Astrocyte (in vitro differentiated cells and primary cell): ENCODE measurements at regions not wholly inside any gene's neighbourhood (a gene's known extent, or its start where the extent isn't known, plus 50 kb on each side); places are given as distances from the start of the nearest gene placed in this dataset.

Experiments used
- DNase-seq: peaks from one replicate; pipeline ENCODE4 v3.0.0-alpha.2; 2010; ENCODE audit warnings: low read depth
- FAIRE-seq: peaks from 2 replicates; lab custom pipeline; 2011; peaks lifted over from hg19 to GRCh38; lab: Jason Lieb, UNC
- H2AFZ ChIP-seq: 2 replicates; pipeline ENCODE4 v1.6.0; 2012; ENCODE audit warnings: low read depth, low read length, inconsistent platforms
- H3K27ac ChIP-seq: 2 replicates; pipeline ENCODE4 v1.5.1; 2011; ENCODE audit warnings: low read depth, low read length, inconsistent platforms
- H3K27me3 ChIP-seq: 2 replicates; pipeline ENCODE4 v1.6.0; 2011; ENCODE audit warnings: low read length, inconsistent platforms; ENCODE audit not compliant: insufficient read depth
- H3K36me3 ChIP-seq: 2 replicates; pipeline ENCODE4 v1.5.1; 2011; ENCODE audit warnings: low read length, inconsistent platforms; ENCODE audit not compliant: insufficient read depth
- H3K4me1 ChIP-seq: 2 replicates; pipeline ENCODE4 v1.5.1; 2011; ENCODE audit warnings: low read length, inconsistent platforms; ENCODE audit not compliant: insufficient read depth
- H3K4me2 ChIP-seq: 2 replicates; pipeline ENCODE4 v1.6.0; 2012; ENCODE audit warnings: low read length, inconsistent platforms
- H3K4me3 ChIP-seq: 2 replicates; pipeline ENCODE4 v1.5.1; 2011; ENCODE audit warnings: low read depth, mild to moderate bottlenecking, low read length, inconsistent platforms; ENCODE audit not compliant: insufficient read depth
- H3K79me2 ChIP-seq: 2 replicates; pipeline ENCODE4 v1.6.0; 2012; ENCODE audit warnings: mild to moderate bottlenecking, low read length, inconsistent platforms; ENCODE audit not compliant: insufficient read depth
- H3K9ac ChIP-seq: 2 replicates; pipeline ENCODE4 v1.6.0; 2012; ENCODE audit warnings: mild to moderate bottlenecking, low read length, inconsistent platforms
- H3K9me3 ChIP-seq: 2 replicates; pipeline ENCODE4 v1.5.1; 2012; ENCODE audit warnings: low read depth, mild to moderate bottlenecking, low read length, inconsistent platforms; ENCODE audit not compliant: insufficient read depth
- H4K20me1 ChIP-seq: 2 replicates; pipeline ENCODE4 v1.6.0; 2012; ENCODE audit warnings: low read length, inconsistent platforms; ENCODE audit not compliant: insufficient read depth
- H3K27ac Mint-ChIP-seq: one replicate; pipeline ENCODE4 v1.8.0; 2021; ENCODE audit warnings: mild to moderate bottlenecking, mixed read lengths; ENCODE audit not compliant: unreplicated experiment
- H3K27me3 Mint-ChIP-seq: one replicate; pipeline ENCODE4 v1.8.0; 2021; ENCODE audit warnings: low read depth, mixed read lengths; ENCODE audit not compliant: unreplicated experiment
- H3K36me3 Mint-ChIP-seq: one replicate; pipeline ENCODE4 v1.8.0; 2021; ENCODE audit warnings: low read depth, mixed read lengths; ENCODE audit not compliant: unreplicated experiment
- H3K4me1 Mint-ChIP-seq: one replicate; pipeline ENCODE4 v1.8.0; 2021; ENCODE audit warnings: low read depth, mixed read lengths; ENCODE audit not compliant: unreplicated experiment
- H3K4me3 Mint-ChIP-seq: one replicate; pipeline ENCODE4 v1.8.0; 2021; ENCODE audit warnings: mild to moderate bottlenecking, moderate library complexity, mixed read lengths; ENCODE audit not compliant: unreplicated experiment
- H3K9me3 Mint-ChIP-seq: one replicate; pipeline ENCODE4 v1.8.0; 2021; ENCODE audit warnings: mild to moderate bottlenecking, mixed read lengths; ENCODE audit not compliant: unreplicated experiment
- CTCF ChIP-seq: IDR thresholded peaks from 2 replicates; pipeline ENCODE4 v1.5.1; 2011; ENCODE audit warnings: low read depth, mild to moderate bottlenecking, inconsistent platforms, low read length, moderate library complexity; ENCODE audit not compliant: insufficient read depth
- EZH2 ChIP-seq: IDR thresholded peaks from 2 replicates; pipeline ENCODE4 v1.6.1; 2012; ENCODE audit warnings: mild to moderate bottlenecking, low read length, inconsistent platforms; ENCODE audit not compliant: insufficient read depth

- Histone ChIP-seq H3K4me3 (no peak overlapping the region), H3K36me3 (no peaks in the 10 kb centered on the region), H3K9me3 (no peaks in the 10 kb centered on the region), H3K79me2 (no peaks in the 10 kb centered on the region), H2AFZ (no peak overlapping the region), H3K27me3 (peaks cover 13% of the 10 kb centered on the region), H4K20me1 (no peaks in the 10 kb centered on the region), H3K9ac (no peak overlapping the region), H3K27ac (no peak overlapping the region), H3K4me2 (no peak overlapping the region), H3K4me1 (no peaks in the 10 kb centered on the region)
- FAIRE-seq (no peak), DNase-seq (no peak)
- Mint-ChIP-seq H3K27ac (no peak overlapping the region), H3K4me3 (no peak overlapping the region), H3K27me3 (peaks cover 12% of the 10 kb centered on the region), H3K4me1 (no peaks in the 10 kb centered on the region), H3K36me3 (no peaks in the 10 kb centered on the region), H3K9me3 (peaks cover 6% of the 10 kb centered on the region)
- TF ChIP-seq EZH2 (no peak), CTCF (no peak)
These were observed 91.5 kb downstream of the TEX51 start for GRCh38 chr2:126990200-126990599.

GRCh38 chr2:126990605-126991532 is 92.2 kb downstream of the TEX51 start:
- no peaks in the 10 kb centered on the region for H3K36me3 ChIP-seq
- H2AFZ ChIP-seq = no peak overlapping the region
- no peak overlapping the region for H3K4me3 ChIP-seq

More at GRCh38 chr2:126990605-126991532, 92.2 kb downstream of the TEX51 start:
- no peaks in the 10 kb centered on the region for H3K9me3 ChIP-seq
- peaks cover 10% of the 10 kb centered on the region for H3K27me3 ChIP-seq
- Mint-ChIP-seq H3K27me3 (peaks cover 12% of the 10 kb centered on the region), H3K9me3 (peaks cover 6% of the 10 kb centered on the region), H3K27ac (no peak overlapping the region), H3K4me1 (no peaks in the 10 kb centered on the region), H3K4me3 (no peak overlapping the region), H3K36me3 (no peaks in the 10 kb centered on the region)
- no peak for TF ChIP-seq CTCF
- TF ChIP-seq EZH2 = no peak
- no peak overlapping the region for H3K4me2 ChIP-seq
- no peak overlapping the region for H3K27ac ChIP-seq
- FAIRE-seq (no peak), DNase-seq (no peak)
- no peak overlapping the region for H3K9ac ChIP-seq
- no peaks in the 10 kb centered on the region for H3K79me2 ChIP-seq
- no peaks in the 10 kb centered on the region for H4K20me1 ChIP-seq
- H3K4me1 ChIP-seq = no peaks in the 10 kb centered on the region
